Smooth muscle cell (in vitro differentiated cells): ENCODE measurements at regions not wholly inside any gene's neighbourhood (a gene's known extent, or its start where the extent isn't known, plus 50 kb on each side); places are given as distances from the start of the nearest gene placed in this dataset.

Experiments
- DNase-seq: peaks from one replicate; lab custom pipeline; 2025; ENCODE audit not compliant: unreplicated experiment; lab: John Stamatoyannopoulos, UW
- H2AFZ ChIP-seq: fragments of 200-600 bp; sonication (generic); 2 replicates; pipeline ENCODE4 v1.6.0; 2016; ENCODE audit warnings: antibody characterized with exemption, low read depth, mild to moderate bottlenecking
- H3F3A ChIP-seq: fragments of 200-600 bp; sonication (generic); 2 replicates; pipeline ENCODE4 v1.6.0; 2017; ENCODE audit warnings: antibody characterized with exemption, low read depth
- H3K27ac ChIP-seq: fragments of 200-600 bp; sonication (generic); 2 replicates; pipeline ENCODE4 v1.5.1; 2016; ENCODE audit warnings: low read depth, mild to moderate bottlenecking
- H3K27me3 ChIP-seq: fragments of 200-600 bp; sonication (generic); 2 replicates; pipeline ENCODE4 v1.6.1; 2016; ENCODE audit warnings: low read depth, mild to moderate bottlenecking
- H3K36me3 ChIP-seq: fragments of 200-600 bp; sonication (generic); 2 replicates; pipeline ENCODE4 v1.5.1; 2016; ENCODE audit warnings: low read depth
- H3K4me1 ChIP-seq: fragments of 200-600 bp; sonication (generic); 2 replicates; pipeline ENCODE4 v1.5.1; 2016; ENCODE audit warnings: low read depth
- H3K4me2 ChIP-seq: fragments of 200-600 bp; sonication (generic); 2 replicates; pipeline ENCODE4 v1.6.0; 2016; ENCODE audit warnings: mild to moderate bottlenecking
- H3K4me3 ChIP-seq: fragments of 200-600 bp; sonication (generic); 2 replicates; pipeline ENCODE4 v1.5.1; 2016; ENCODE audit warnings: mild to moderate bottlenecking
- H3K79me2 ChIP-seq: fragments of 200-600 bp; sonication (generic); 2 replicates; pipeline ENCODE4 v1.6.0; 2016; ENCODE audit warnings: low read depth, mild to moderate bottlenecking
- H3K9ac ChIP-seq: fragments of 200-600 bp; sonication (generic); 2 replicates; pipeline ENCODE4 v1.6.0; 2016; ENCODE audit warnings: low read depth
- H3K9me3 ChIP-seq: fragments of 200-600 bp; sonication (generic); replicated peaks from 2 replicates; pipeline ENCODE4 v1.5.1; 2016; ENCODE audit warnings: low read depth
- H4K20me1 ChIP-seq: fragments of 200-600 bp; sonication (generic); 2 replicates; pipeline ENCODE4 v1.6.0; 2016; ENCODE audit warnings: low read depth
- WGBS: methylation state at CpG from one replicate; pipeline ENCODE4 v1.1.7; 2016; ENCODE audit warnings: low lambda C conversion rate; 5-methylcytosine and 5-hydroxymethylcytosine counted together
- TF ChIP-seq, protein P1 (sequence below): fragments of 200-600 bp; sonication (generic); IDR thresholded peaks from 2 replicates; pipeline ENCODE4 v1.5.1; 2017; ENCODE audit warnings: borderline replicate concordance, mild to moderate bottlenecking, antibody characterized with exemption; ENCODE audit not compliant: insufficient read depth, poor library complexity, severe bottlenecking

DNA sequence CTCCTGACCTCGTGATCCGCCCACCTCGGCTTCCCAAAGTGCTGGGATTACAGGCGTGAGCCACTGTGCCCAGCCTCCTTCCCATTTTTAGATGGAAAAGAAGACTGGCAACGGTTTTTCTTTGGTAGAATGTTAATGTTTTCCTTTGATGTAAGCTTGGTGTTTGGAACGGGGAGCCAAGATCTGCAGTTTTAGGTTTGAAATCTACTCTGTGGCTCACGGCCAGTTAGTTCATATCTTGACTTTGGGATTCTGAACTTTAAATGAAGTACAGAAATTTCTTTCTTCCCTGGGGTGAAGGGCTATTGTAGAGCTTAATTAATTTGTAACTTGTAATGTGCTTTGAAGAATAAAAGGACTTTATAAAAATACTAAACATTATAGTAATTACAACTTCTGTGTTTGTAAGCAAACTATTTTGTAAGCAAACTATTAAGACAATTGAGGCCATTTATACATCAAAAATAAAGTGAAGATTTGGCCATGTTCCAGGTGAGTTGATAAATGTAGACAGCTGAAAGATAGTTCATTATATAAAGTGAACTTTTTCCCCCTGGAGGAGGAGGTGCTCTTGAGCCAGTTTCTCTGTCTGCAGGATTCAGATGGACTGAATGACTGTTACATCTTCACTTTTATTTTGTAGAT lies 117.1 kb upstream of the TUT7 start:
- H3K79me2 ChIP-seq, result no peaks in the 10 kb centered on the region
- H3K27me3 ChIP-seq, result no peaks in the 10 kb centered on the region
- DNase-seq, result no peak
- H3K4me1 ChIP-seq, result no peaks in the 10 kb centered on the region
- no peaks in the 10 kb centered on the region for H3K36me3 ChIP-seq
- H3K9ac ChIP-seq, result no peak overlapping the region
- no peak overlapping the region for H3K4me3 ChIP-seq
- 94% methylated on average over 7 of the region's 7 CpGs for WGBS
- no peaks in the 10 kb centered on the region for H3F3A ChIP-seq
- H3K9me3 ChIP-seq, result no peaks in the 10 kb centered on the region
- no peak overlapping the region for H2AFZ ChIP-seq
- H3K4me2 ChIP-seq, result no peak overlapping the region
- TF ChIP-seq, protein P1, sequence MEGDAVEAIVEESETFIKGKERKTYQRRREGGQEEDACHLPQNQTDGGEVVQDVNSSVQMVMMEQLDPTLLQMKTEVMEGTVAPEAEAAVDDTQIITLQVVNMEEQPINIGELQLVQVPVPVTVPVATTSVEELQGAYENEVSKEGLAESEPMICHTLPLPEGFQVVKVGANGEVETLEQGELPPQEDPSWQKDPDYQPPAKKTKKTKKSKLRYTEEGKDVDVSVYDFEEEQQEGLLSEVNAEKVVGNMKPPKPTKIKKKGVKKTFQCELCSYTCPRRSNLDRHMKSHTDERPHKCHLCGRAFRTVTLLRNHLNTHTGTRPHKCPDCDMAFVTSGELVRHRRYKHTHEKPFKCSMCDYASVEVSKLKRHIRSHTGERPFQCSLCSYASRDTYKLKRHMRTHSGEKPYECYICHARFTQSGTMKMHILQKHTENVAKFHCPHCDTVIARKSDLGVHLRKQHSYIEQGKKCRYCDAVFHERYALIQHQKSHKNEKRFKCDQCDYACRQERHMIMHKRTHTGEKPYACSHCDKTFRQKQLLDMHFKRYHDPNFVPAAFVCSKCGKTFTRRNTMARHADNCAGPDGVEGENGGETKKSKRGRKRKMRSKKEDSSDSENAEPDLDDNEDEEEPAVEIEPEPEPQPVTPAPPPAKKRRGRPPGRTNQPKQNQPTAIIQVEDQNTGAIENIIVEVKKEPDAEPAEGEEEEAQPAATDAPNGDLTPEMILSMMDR, result no peak
- no peaks in the 10 kb centered on the region for H4K20me1 ChIP-seq
- no peak overlapping the region for H3K27ac ChIP-seq

DNA sequence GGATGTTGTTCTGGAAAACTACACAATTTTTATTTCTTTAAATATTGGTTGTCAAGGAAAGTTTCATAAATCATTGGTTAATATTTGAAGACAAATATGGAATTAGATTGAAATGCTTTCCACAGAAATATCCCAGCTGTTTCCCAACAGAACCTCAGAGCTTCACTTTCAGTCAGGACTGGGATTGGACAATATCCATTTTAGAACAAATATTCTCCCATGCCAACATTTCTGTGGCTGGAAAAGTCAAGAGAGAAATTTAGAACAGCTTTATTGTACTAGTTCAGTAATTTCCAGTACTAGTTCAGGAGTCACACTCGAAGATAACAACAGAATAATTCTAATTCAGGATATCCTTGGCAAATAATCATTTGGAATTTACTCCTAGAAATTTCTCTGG lies 116.1 kb upstream of the TUT7 start:
- no peak for DNase-seq

DNA sequence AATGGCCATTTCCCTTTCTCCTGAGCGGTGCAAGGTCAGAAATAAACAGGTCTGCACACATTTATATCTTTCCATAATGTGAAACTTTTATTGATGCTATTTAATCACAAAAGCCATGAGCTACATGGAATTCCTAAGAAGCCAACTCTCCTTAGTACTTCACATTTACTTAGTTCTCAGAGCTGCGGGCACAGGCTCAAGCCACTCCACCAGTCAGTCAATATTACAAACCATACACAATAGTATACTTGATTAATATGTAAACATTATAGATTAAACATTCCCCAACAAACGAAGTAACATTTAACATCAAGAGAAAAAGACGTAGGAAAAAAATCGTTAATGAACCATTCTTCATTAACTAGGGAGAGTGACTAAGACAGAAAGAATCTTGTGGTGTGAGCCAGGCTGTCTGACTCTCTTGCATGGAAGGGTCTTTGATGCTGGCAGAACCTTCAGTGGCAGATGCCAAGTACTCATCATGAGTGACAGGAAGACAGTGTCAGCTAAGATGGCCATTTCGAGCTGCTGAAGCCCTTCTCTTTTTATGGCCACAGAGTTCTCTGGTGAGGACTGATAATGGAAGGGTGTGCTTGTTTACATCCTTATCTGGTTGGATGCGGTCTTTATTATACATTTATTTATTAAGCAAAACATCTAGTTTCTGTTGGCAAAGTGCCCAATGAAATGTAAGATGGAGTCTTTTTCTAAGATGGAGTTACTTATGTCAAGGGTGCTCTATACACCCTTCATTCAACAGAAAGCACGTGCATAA lies 115.5 kb upstream of the TUT7 start:
- no peak overlapping the region for H3K9ac ChIP-seq
- TF ChIP-seq, protein P1, result no peak
- H3K4me1 ChIP-seq, result no peaks in the 10 kb centered on the region
- DNase-seq, result no peak
- H3K27me3 ChIP-seq, result no peaks in the 10 kb centered on the region
- H3K9me3 ChIP-seq, result no peaks in the 10 kb centered on the region
- 81% methylated on average over 8 of the region's 8 CpGs for WGBS
- no peak overlapping the region for H3K4me2 ChIP-seq
- H3K79me2 ChIP-seq, result no peaks in the 10 kb centered on the region
- H3K27ac ChIP-seq, result no peak overlapping the region
- no peak overlapping the region for H3K4me3 ChIP-seq
- no peaks in the 10 kb centered on the region for H4K20me1 ChIP-seq
- no peaks in the 10 kb centered on the region for H3F3A ChIP-seq
- no peaks in the 10 kb centered on the region for H3K36me3 ChIP-seq
- H2AFZ ChIP-seq, result no peak overlapping the region

More for the DNA sequence above, 116.1 kb upstream of the TUT7 start:
- Histone ChIP-seq H3K79me2 (no peaks in the 10 kb centered on the region), H2AFZ (no peak overlapping the region), H3K4me2 (no peak overlapping the region), H3K27me3 (no peaks in the 10 kb centered on the region), H3K4me1 (no peaks in the 10 kb centered on the region), H4K20me1 (no peaks in the 10 kb centered on the region), H3K36me3 (no peaks in the 10 kb centered on the region), H3K9me3 (no peaks in the 10 kb centered on the region), H3K4me3 (no peak overlapping the region), H3F3A (no peaks in the 10 kb centered on the region), H3K9ac (no peak overlapping the region), H3K27ac (no peak overlapping the region)
- WGBS, result 93% methylated on average over 1 of the region's 1 CpG
- TF ChIP-seq, protein P1, result no peak
